Keratinocyte (primary cell): ENCODE measurements at regions not wholly inside any gene's neighbourhood (a gene's known extent, or its start where the extent isn't known, plus 50 kb on each side); places are given as distances from the start of the nearest gene placed in this dataset.

ENCODE experiments used
- DNase-seq: peaks from one replicate; pipeline ENCODE4 v3.0.0-alpha.2; 2011; ENCODE audit warnings: low read depth, missing footprints, low spot score
- FAIRE-seq: peaks from 2 replicates; lab custom pipeline; 2011; peaks lifted over from hg19 to GRCh38; lab: Jason Lieb, UNC
- H2AFZ ChIP-seq: 2 replicates; pipeline ENCODE4 v1.6.0; 2012; ENCODE audit warnings: low read length, control low read depth, inconsistent platforms; ENCODE audit not compliant: control insufficient read depth
- H3K27ac ChIP-seq: 2 replicates; pipeline ENCODE4 v1.5.1; 2011; ENCODE audit warnings: low read length; ENCODE audit not compliant: control insufficient read depth, insufficient read depth
- H3K27me3 ChIP-seq: 3 replicates; pipeline ENCODE4 v1.6.0; 2011; ENCODE audit warnings: low read length; ENCODE audit not compliant: control insufficient read depth, insufficient read depth; ENCODE audit errors: extremely low read depth
- H3K36me3 ChIP-seq, 2 experiments: 2 replicates in 1 of 2; 3 replicates in 1 of 2; pipeline ENCODE4 v1.5.1; 2011; ENCODE audit warnings: low read length in 2 of 2, mild to moderate bottlenecking in 1 of 2; ENCODE audit not compliant: control insufficient read depth in 2 of 2, insufficient read depth in 2 of 2; ENCODE audit errors: extremely low read depth in 1 of 2
- H3K4me1 ChIP-seq: 3 replicates; pipeline ENCODE4 v1.5.1; 2011; ENCODE audit warnings: low read length; ENCODE audit not compliant: control insufficient read depth, insufficient read depth; ENCODE audit errors: extremely low read depth
- H3K4me2 ChIP-seq: 3 replicates; pipeline ENCODE4 v1.6.0; 2011; ENCODE audit warnings: low read depth, low read length; ENCODE audit not compliant: control insufficient read depth, insufficient read depth; ENCODE audit errors: extremely low read depth
- H3K4me3 ChIP-seq, 3 experiments: fragments of 200-600 bp in 1 of 3; sonication (generic) in 1 of 3; 2 replicates in 2 of 3; 3 replicates in 1 of 3; pipeline ENCODE4 v1.5.1; 2011 to 2016; ENCODE audit warnings: low read length in 3 of 3, mild to moderate bottlenecking in 3 of 3, control low read depth in 2 of 3, inconsistent platforms in 1 of 3, low read depth in 1 of 3, mixed read lengths in 1 of 3, mixed run types in 1 of 3, moderate library complexity in 1 of 3; ENCODE audit not compliant: control insufficient read depth in 2 of 3, insufficient read depth in 2 of 3; ENCODE audit errors: extremely low read depth in 1 of 3
- H3K79me2 ChIP-seq: 2 replicates; pipeline ENCODE4 v1.6.0; 2012; ENCODE audit warnings: low read length; ENCODE audit not compliant: control insufficient read depth, insufficient read depth
- H3K9ac ChIP-seq: 3 replicates; pipeline ENCODE4 v1.6.0; 2011; ENCODE audit warnings: low read length; ENCODE audit not compliant: control insufficient read depth, insufficient read depth; ENCODE audit errors: extremely low read depth
- H3K9me1 ChIP-seq: 3 replicates; pipeline ENCODE4 v1.6.0; 2011; ENCODE audit warnings: low read length; ENCODE audit not compliant: control insufficient read depth, insufficient read depth; ENCODE audit errors: extremely low read depth
- H3K9me3 ChIP-seq: 2 replicates; pipeline ENCODE4 v1.5.1; 2012; ENCODE audit warnings: low read depth, low read length; ENCODE audit not compliant: control insufficient read depth
- H4K20me1 ChIP-seq: 3 replicates; pipeline ENCODE4 v1.6.0; 2011; ENCODE audit warnings: low read length; ENCODE audit not compliant: control insufficient read depth, insufficient read depth; ENCODE audit errors: extremely low read depth
- CTCF ChIP-seq, 3 experiments: IDR thresholded peaks in 1 of 3; conservative IDR thresholded peaks in 1 of 3; optimal IDR thresholded peaks in 1 of 3; 2 replicates in 2 of 3; 3 replicates in 1 of 3; pipeline versions ENCODE3 to v1.5.1; 2011; ENCODE audit warnings: low read length in 3 of 3, mild to moderate bottlenecking in 3 of 3, moderate library complexity in 2 of 3, control low read depth in 1 of 3, inconsistent platforms in 1 of 3; ENCODE audit not compliant: insufficient read depth in 2 of 3; ENCODE audit errors: extremely low read depth in 1 of 3
- EZH2 ChIP-seq: IDR thresholded peaks from one replicate; pipeline ENCODE4 v1.6.1; 2012; ENCODE audit warnings: inconsistent platforms, mild to moderate bottlenecking, low read length, moderate library complexity
- dilution Hi-C: fragments of 300-500 bp; cut with MboI; formaldehyde crosslinking; loops from one replicate; pipeline ENCODE4 v1.7.0; 2020; ENCODE audit warnings: low sequenced_read_pairs; ENCODE audit not compliant: extremely low pct_ligation_motif_present

GRCh38 chr3:127052121-127052561 is 69.2 kb downstream of the PLXNA1 start:
- Histone ChIP-seq H3K36me3 (no peaks in the 10 kb centered on the region), H3K4me2 (no peak overlapping the region)

GRCh38 chr3:127053026-127053425 is 70.1 kb downstream of the PLXNA1 start:
- no peaks in the 10 kb centered on the region for H3K27me3 ChIP-seq
- H3K9me3 ChIP-seq: peaks cover 2% of the 10 kb centered on the region
- FAIRE-seq (no peak), DNase-seq (no peak)
- H3K9me1 ChIP-seq: no peaks in the 10 kb centered on the region
- TF ChIP-seq EZH2 (no peak), CTCF (optimal IDR thresholded peaks at IDR 0.05 in 1 of 3, IDR thresholded peaks at IDR 0.05 in 1 of 3, conservative IDR thresholded peaks at IDR 0.05 in 1 of 3; ENCODE audit: extremely low read depth in 1 of 3, insufficient read depth in 2 of 3, low read length in 3 of 3) (no peak)
- no peaks in the 10 kb centered on the region for H3K79me2 ChIP-seq
- no peak overlapping the region for H3K4me2 ChIP-seq
- no peaks in the 10 kb centered on the region for H3K4me1 ChIP-seq
- H3K36me3 ChIP-seq: no peaks in the 10 kb centered on the region
- no peaks in the 10 kb centered on the region for H4K20me1 ChIP-seq
- dilution Hi-C loops: no loop called here
- H3K4me3 ChIP-seq: no peak overlapping the region
- no peak overlapping the region for H3K27ac ChIP-seq
- H2AFZ ChIP-seq: no peak overlapping the region
- H3K9ac ChIP-seq: no peak overlapping the region

More at GRCh38 chr3:127052121-127052561, 69.2 kb downstream of the PLXNA1 start:
- no peaks in the 10 kb centered on the region for H4K20me1 ChIP-seq
- dilution Hi-C loops: no loop called here
- H3K4me1 ChIP-seq: no peaks in the 10 kb centered on the region
- no peak overlapping the region for H3K9ac ChIP-seq
- no peak overlapping the region for H3K27ac ChIP-seq
- no peaks in the 10 kb centered on the region for H3K79me2 ChIP-seq
- no peaks in the 10 kb centered on the region for H3K9me1 ChIP-seq
- no peak for DNase-seq
- peaks cover 2% of the 10 kb centered on the region for H3K9me3 ChIP-seq
- H2AFZ ChIP-seq: no peak overlapping the region
- TF ChIP-seq EZH2 (no peak), CTCF (optimal IDR thresholded peaks at IDR 0.05 in 1 of 3, IDR thresholded peaks at IDR 0.05 in 1 of 3, conservative IDR thresholded peaks at IDR 0.05 in 1 of 3; ENCODE audit: extremely low read depth in 1 of 3, insufficient read depth in 2 of 3, low read length in 3 of 3) (no peak)
- H3K27me3 ChIP-seq: no peaks in the 10 kb centered on the region
- no peak for FAIRE-seq
- H3K4me3 ChIP-seq: no peak overlapping the region
